DMS153 treated with DMSO at 0.1 percent for 48 hours (cell line): ENCODE measurements at regions not wholly inside any gene's neighbourhood (a gene's known extent, or its start where the extent isn't known, plus 50 kb on each side); places are given as distances from the start of the nearest gene placed in this dataset.
"Not testable (repeated sequence)": the region's sequence is repeated elsewhere in the genome, so short reads cannot be mapped to it uniquely, and the experiment has no call there.

Source experiments
- DNase-seq: peaks from one replicate; lab custom pipeline; 2025; ENCODE audit not compliant: unreplicated experiment; lab: John Stamatoyannopoulos, UW

- DNase-seq, result no peak
Measured at GRCh38 chr16:5305023-5305422, 207.4 kb upstream of the EEF2KMT start.

- DNase-seq, result no peak
Measured at GRCh38 chr16:5302372-5303114, 204.9 kb upstream of the EEF2KMT start.

GRCh38 chr16:5298202-5298601 lies 200.6 kb upstream of the EEF2KMT start:
- DNase-seq, result no peak

- no peak for DNase-seq
Measured at GRCh38 chr16:5296176-5296575, 198.6 kb upstream of the EEF2KMT start.

GRCh38 chr16:5295304-5295703 lies 197.7 kb upstream of the EEF2KMT start:
- DNase-seq, result not testable (repeated sequence)

- DNase-seq, result not testable (repeated sequence)
Measured at GRCh38 chr16:5282152-5282551, 184.6 kb upstream of the EEF2KMT start.

GRCh38 chr16:5257462-5257861 lies 159.9 kb upstream of the EEF2KMT start:
- no peak for DNase-seq

- DNase-seq, result no peak
Measured at GRCh38 chr16:5252791-5253190, 155.2 kb upstream of the EEF2KMT start.

GRCh38 chr16:5247403-5247802 lies 149.8 kb upstream of the EEF2KMT start:
- DNase-seq, result not testable (repeated sequence)

GRCh38 chr16:5240278-5240626 lies 142.7 kb upstream of the EEF2KMT start:
- not testable (repeated sequence) for DNase-seq

- not testable (repeated sequence) for DNase-seq
Measured at GRCh38 chr16:5239472-5240277, 142.1 kb upstream of the EEF2KMT start.

- DNase-seq, result no peak
Measured at GRCh38 chr16:5235119-5235518, 137.5 kb upstream of the EEF2KMT start.

- no peak for DNase-seq
Measured at GRCh38 chr16:5234295-5235050, 136.9 kb upstream of the EEF2KMT start.

GRCh38 chr16:5231246-5231759 lies 133.7 kb upstream of the EEF2KMT start:
- DNase-seq, result no peak

GRCh38 chr16:5228369-5228768 lies 130.8 kb upstream of the EEF2KMT start:
- no peak for DNase-seq

- no peak for DNase-seq
Measured at GRCh38 chr16:5225931-5226655, 128.5 kb upstream of the EEF2KMT start.

- no peak for DNase-seq
Measured at GRCh38 chr16:5222761-5223160, 125.2 kb upstream of the EEF2KMT start.

- DNase-seq, result not testable (repeated sequence)
Measured at GRCh38 chr16:5221831-5222230, 124.2 kb upstream of the EEF2KMT start.

GRCh38 chr16:5220705-5221104 lies 123.1 kb upstream of the EEF2KMT start:
- DNase-seq, result no peak

GRCh38 chr16:5216441-5217080 lies 119.0 kb upstream of the EEF2KMT start:
- no peak for DNase-seq
